ENCODE measurements at regions not wholly inside any gene's neighbourhood (a gene's known extent, or its start where the extent isn't known, plus 50 kb on each side); places are given as distances from the start of the nearest gene placed in this dataset.

DNA sequence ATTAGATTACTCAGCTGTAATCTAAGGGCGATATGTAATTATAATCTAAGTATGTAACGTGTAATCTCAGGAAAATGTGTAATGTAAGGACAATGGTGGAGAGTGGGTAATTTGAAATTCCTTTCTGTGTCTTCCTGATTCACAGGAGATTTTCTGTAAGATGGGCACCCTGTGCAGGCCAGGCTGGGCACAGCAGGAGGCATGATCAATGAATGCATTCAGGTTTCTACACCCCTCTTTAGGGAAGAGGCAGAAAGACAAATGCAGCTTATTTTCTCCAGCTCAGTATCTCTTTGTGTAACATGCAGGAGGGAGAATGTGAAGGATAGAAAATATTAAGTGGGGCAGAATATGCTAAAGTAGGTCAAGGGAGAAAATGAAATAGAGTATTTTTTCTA is 320.1 kb downstream of the PIK3C3 start:
- H3K4me3 ChIP-seq (ENCODE audit: low read length): no peak overlapping the region
- no peaks in the 10 kb centered on the region for H3K27me3 ChIP-seq (ENCODE audit: insufficient read depth, low read length)
- H3K27ac ChIP-seq (ENCODE audit: low read length): no peak overlapping the region
- H3K9ac ChIP-seq (ENCODE audit: low read depth, low read length): no peak overlapping the region
- H3K36me3 ChIP-seq (ENCODE audit: insufficient read depth, low read depth, low read length): no peaks in the 10 kb centered on the region
- H3K9me3 ChIP-seq (ENCODE audit: insufficient read depth, low read depth, low read length): no peaks in the 10 kb centered on the region
- H3K4me1 ChIP-seq (ENCODE audit: insufficient read depth, low read length): peaks cover 13% of the 10 kb centered on the region

- Histone ChIP-seq H3K36me3 (ENCODE audit: insufficient read depth, low read depth, low read length) (no peaks in the 10 kb centered on the region), H3K4me1 (ENCODE audit: insufficient read depth, low read length) (peaks cover 13% of the 10 kb centered on the region), H3K27me3 (ENCODE audit: insufficient read depth, low read length) (no peaks in the 10 kb centered on the region), H3K9ac (ENCODE audit: low read depth, low read length) (no peak overlapping the region), H3K9me3 (ENCODE audit: insufficient read depth, low read depth, low read length) (no peaks in the 10 kb centered on the region), H3K4me3 (ENCODE audit: low read length) (no peak overlapping the region), H3K27ac (ENCODE audit: low read length) (no peak overlapping the region)
Observed at GRCh38 chr18:42275949-42276730, 321.1 kb downstream of the PIK3C3 start.

DNA sequence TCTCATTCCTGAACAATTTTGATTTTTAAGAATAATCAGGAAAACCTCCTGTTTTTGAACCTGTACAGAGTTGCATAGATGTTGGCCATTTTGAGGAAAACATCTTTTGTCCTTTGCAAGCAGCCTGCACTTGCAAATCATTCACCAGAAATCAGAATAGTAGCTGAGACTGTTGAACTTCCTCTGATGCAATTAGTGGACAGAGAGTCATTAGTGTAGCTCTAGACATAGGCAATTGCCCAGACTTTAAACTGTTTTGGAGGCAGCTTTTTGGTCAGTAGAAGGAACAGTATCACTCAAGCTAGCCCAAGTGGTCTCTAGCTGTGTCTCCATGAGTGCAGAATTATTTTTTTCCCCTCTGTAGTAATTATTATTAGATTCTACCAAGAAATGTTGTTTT is 326.1 kb downstream of the PIK3C3 start:
- no peak overlapping the region for H3K9ac ChIP-seq (ENCODE audit: low read depth, low read length)
- H3K27ac ChIP-seq (ENCODE audit: low read length): no peak overlapping the region
- H3K9me3 ChIP-seq (ENCODE audit: insufficient read depth, low read depth, low read length): no peaks in the 10 kb centered on the region
- H3K4me1 ChIP-seq (ENCODE audit: insufficient read depth, low read length): 0 out of 2 replicates have a peak, but pooled peaks cover 3% of the 10 kb centered on the region
- H3K36me3 ChIP-seq (ENCODE audit: insufficient read depth, low read depth, low read length): no peaks in the 10 kb centered on the region
- H3K27me3 ChIP-seq (ENCODE audit: insufficient read depth, low read length): no peaks in the 10 kb centered on the region
- no peak overlapping the region for H3K4me3 ChIP-seq (ENCODE audit: low read length)

GRCh38 chr18:42281851-42282250 is 326.8 kb downstream of the PIK3C3 start:
- Histone ChIP-seq H3K36me3 (ENCODE audit: insufficient read depth, low read depth, low read length) (no peaks in the 10 kb centered on the region), H3K27me3 (ENCODE audit: insufficient read depth, low read length) (no peaks in the 10 kb centered on the region), H3K4me1 (ENCODE audit: insufficient read depth, low read length) (0 out of 2 replicates have a peak, but pooled peaks cover 3% of the 10 kb centered on the region), H3K9ac (ENCODE audit: low read depth, low read length) (no peak overlapping the region), H3K4me3 (ENCODE audit: low read length) (no peak overlapping the region), H3K9me3 (ENCODE audit: insufficient read depth, low read depth, low read length) (no peaks in the 10 kb centered on the region), H3K27ac (ENCODE audit: low read length) (no peak overlapping the region)

DNA sequence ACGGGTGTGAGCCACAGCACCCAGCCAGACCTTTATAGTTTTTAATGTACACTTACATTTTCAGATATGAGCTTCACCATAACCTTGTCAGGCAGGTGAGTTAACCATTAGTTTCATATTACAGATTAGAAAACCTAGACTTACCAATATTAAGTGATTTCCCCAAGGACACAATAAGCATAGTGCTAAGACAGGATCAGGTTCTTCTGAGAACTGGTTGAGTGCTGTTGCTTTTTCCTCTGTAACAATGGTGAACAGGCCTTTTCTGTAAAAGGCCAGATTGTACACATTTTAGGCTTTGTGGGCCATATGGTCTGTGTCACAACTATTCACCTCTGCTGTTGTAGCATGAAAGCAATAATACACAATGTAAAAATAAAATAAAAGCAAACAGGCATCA is 332.0 kb downstream of the PIK3C3 start:
- Histone ChIP-seq H3K27me3 (ENCODE audit: insufficient read depth, low read length) (no peaks in the 10 kb centered on the region), H3K9ac (ENCODE audit: low read depth, low read length) (no peak overlapping the region), H3K36me3 (ENCODE audit: insufficient read depth, low read depth, low read length) (no peaks in the 10 kb centered on the region), H3K4me3 (ENCODE audit: low read length) (no peak overlapping the region), H3K27ac (ENCODE audit: low read length) (no peak overlapping the region), H3K4me1 (ENCODE audit: insufficient read depth, low read length) (no peaks in the 10 kb centered on the region), H3K9me3 (ENCODE audit: insufficient read depth, low read depth, low read length) (no peaks in the 10 kb centered on the region)

DNA sequence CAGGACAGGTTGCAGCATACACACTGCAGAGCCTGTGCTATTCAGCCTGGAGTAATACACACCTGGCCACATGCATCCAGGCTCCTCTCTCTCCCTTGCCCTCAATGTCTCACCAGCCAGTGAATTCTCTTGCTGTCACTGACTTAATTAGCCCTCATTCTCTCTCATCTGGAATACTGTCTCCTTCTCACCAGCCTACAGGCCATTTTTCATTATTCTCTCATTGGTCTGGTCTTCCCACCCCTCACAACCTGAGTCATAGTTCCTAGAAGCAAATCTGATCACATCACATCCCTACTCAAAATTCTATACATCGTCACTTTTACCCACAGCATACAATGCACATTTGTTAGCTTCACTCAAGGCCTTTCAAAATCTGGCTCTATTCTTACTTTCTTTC is 333.1 kb downstream of the PIK3C3 start:
- Histone ChIP-seq H3K4me3 (ENCODE audit: low read length) (no peak overlapping the region), H3K36me3 (ENCODE audit: insufficient read depth, low read depth, low read length) (no peaks in the 10 kb centered on the region), H3K9me3 (ENCODE audit: insufficient read depth, low read depth, low read length) (no peaks in the 10 kb centered on the region), H3K27ac (ENCODE audit: low read length) (no peak overlapping the region), H3K27me3 (ENCODE audit: insufficient read depth, low read length) (no peaks in the 10 kb centered on the region), H3K4me1 (ENCODE audit: insufficient read depth, low read length) (no peaks in the 10 kb centered on the region), H3K9ac (ENCODE audit: low read depth, low read length) (no peak overlapping the region)

- no peak overlapping the region for H3K27ac ChIP-seq (ENCODE audit: low read length)
- no peaks in the 10 kb centered on the region for H3K27me3 ChIP-seq (ENCODE audit: insufficient read depth, low read length)
- H3K4me1 ChIP-seq (ENCODE audit: insufficient read depth, low read length): no peaks in the 10 kb centered on the region
- no peak overlapping the region for H3K4me3 ChIP-seq (ENCODE audit: low read length)
- H3K9me3 ChIP-seq (ENCODE audit: insufficient read depth, low read depth, low read length): no peaks in the 10 kb centered on the region
- no peak overlapping the region for H3K9ac ChIP-seq (ENCODE audit: low read depth, low read length)
- H3K36me3 ChIP-seq (ENCODE audit: insufficient read depth, low read depth, low read length): no peaks in the 10 kb centered on the region
Observed at GRCh38 chr18:42289526-42289925, 334.5 kb downstream of the PIK3C3 start.

DNA sequence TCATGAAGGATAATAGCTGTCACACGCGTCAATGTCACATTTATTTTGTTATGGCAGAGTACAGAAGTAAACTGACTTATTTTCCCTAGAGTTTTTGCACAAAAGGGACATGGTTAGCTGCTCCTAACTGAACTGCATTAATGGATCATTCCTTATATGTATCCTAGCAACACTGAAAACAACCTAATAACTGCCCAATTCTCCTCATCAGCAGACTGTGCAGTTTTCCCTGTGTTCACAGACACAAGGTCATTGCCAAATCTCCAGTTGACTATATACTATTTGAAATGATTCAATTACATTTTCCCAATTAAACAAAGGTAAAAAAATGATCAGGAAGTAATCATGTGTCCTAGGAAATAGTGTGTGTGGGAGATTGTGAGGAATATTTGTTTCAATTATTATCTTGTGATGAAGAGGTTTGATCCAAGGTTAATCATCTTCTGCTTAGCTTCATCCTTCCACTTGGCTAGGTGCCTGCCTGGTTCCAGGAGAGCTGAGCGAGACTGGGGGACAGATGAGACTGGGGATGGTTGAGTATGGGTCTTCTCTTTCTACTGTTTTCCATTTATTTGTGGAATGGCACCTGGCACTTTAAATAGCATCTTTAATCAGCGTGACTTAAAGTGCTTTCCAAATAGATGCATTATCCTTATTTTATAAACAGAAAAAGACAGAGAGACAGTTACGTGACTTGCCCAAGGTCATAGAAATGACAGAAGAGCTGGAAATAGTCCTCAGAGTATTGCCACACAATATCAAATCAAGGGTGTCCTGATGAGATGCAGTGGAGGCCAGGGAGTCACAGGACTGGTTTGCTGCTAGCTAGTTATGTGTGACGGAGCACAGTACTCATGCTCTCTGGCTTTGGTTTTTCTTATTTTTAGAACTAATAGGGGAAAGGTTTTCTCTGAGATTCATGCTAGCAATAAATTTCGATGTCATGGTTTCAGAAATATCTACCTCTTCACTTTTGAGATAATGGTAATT is 335.6 kb downstream of the PIK3C3 start:
- H3K4me1 ChIP-seq (ENCODE audit: insufficient read depth, low read length): no peaks in the 10 kb centered on the region
- H3K9ac ChIP-seq (ENCODE audit: low read depth, low read length): no peak overlapping the region

GRCh38 chr18:42292654-42293053 is 337.6 kb downstream of the PIK3C3 start:
- H3K27ac ChIP-seq (ENCODE audit: low read length): no peak overlapping the region
- no peaks in the 10 kb centered on the region for H3K27me3 ChIP-seq (ENCODE audit: insufficient read depth, low read length)
- H3K9me3 ChIP-seq (ENCODE audit: insufficient read depth, low read depth, low read length): no peaks in the 10 kb centered on the region
- H3K36me3 ChIP-seq (ENCODE audit: insufficient read depth, low read depth, low read length): no peaks in the 10 kb centered on the region
- H3K4me3 ChIP-seq (ENCODE audit: low read length): no peak overlapping the region
- no peaks in the 10 kb centered on the region for H3K4me1 ChIP-seq (ENCODE audit: insufficient read depth, low read length)
- no peak overlapping the region for H3K9ac ChIP-seq (ENCODE audit: low read depth, low read length)

More for the DNA sequence above, 335.6 kb downstream of the PIK3C3 start:
- no peak overlapping the region for H3K27ac ChIP-seq (ENCODE audit: low read length)
- no peaks in the 10 kb centered on the region for H3K9me3 ChIP-seq (ENCODE audit: insufficient read depth, low read depth, low read length)
- H3K36me3 ChIP-seq (ENCODE audit: insufficient read depth, low read depth, low read length): no peaks in the 10 kb centered on the region
- H3K27me3 ChIP-seq (ENCODE audit: insufficient read depth, low read length): no peaks in the 10 kb centered on the region
- no peak overlapping the region for H3K4me3 ChIP-seq (ENCODE audit: low read length)

DNA sequence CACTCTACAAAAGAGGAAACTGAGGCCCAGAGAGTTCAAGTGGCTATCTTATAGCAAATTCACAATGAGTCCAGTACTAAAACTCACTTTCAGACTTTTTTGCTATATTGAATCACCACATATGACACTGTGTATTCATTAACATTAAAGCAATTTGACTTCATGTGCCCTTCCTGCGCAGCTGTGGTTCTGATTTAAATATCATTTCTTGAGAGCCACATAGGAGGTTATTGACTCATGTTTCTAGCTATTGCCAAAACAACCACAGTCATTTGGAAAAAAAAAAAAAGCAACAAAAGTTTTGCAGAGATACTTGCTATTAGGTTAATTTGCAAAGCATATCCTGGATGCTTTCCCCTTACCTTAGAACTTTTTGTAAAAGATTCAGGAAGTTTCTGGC is 341.2 kb downstream of the PIK3C3 start:
- Histone ChIP-seq H3K4me1 (ENCODE audit: insufficient read depth, low read length) (no peaks in the 10 kb centered on the region), H3K36me3 (ENCODE audit: insufficient read depth, low read depth, low read length) (no peaks in the 10 kb centered on the region), H3K9me3 (ENCODE audit: insufficient read depth, low read depth, low read length) (no peaks in the 10 kb centered on the region), H3K4me3 (ENCODE audit: low read length) (no peak overlapping the region), H3K27me3 (ENCODE audit: insufficient read depth, low read length) (no peaks in the 10 kb centered on the region), H3K27ac (ENCODE audit: low read length) (no peak overlapping the region), H3K9ac (ENCODE audit: low read depth, low read length) (no peak overlapping the region)

DNA sequence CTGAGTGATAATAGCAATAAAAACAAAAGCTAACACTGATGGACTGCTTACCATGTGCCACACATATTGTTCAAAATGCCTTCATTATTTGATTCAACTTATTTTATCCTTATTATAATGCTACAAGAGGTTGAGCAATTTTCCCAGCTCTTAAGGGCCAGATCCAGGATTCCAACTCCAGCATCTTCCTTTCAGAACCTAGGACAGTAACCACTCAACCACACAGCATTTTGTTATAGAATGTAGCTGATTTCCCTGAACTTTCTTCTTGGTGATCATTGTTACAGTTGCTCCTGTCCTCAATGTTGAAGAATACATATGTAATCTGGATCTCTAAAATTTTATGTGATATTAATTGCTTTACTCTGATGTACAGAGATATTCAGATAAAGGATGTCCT is 341.7 kb downstream of the PIK3C3 start:
- H3K9ac ChIP-seq (ENCODE audit: low read depth, low read length): no peak overlapping the region
- H3K27me3 ChIP-seq (ENCODE audit: insufficient read depth, low read length): no peaks in the 10 kb centered on the region
- H3K4me1 ChIP-seq (ENCODE audit: insufficient read depth, low read length): no peaks in the 10 kb centered on the region
- no peak overlapping the region for H3K27ac ChIP-seq (ENCODE audit: low read length)
- no peaks in the 10 kb centered on the region for H3K9me3 ChIP-seq (ENCODE audit: insufficient read depth, low read depth, low read length)
- H3K36me3 ChIP-seq (ENCODE audit: insufficient read depth, low read depth, low read length): no peaks in the 10 kb centered on the region
- no peak overlapping the region for H3K4me3 ChIP-seq (ENCODE audit: low read length)
